Spleen (tissue), 11 donors: ENCODE measurements at regions not wholly inside any gene's neighbourhood (a gene's known extent, or its start where the extent isn't known, plus 50 kb on each side); places are given as distances from the start of the nearest gene placed in this dataset.

ENCODE experiments used
- DNase-seq: peaks from one replicate; pipeline ENCODE4 v3.0.0-alpha.2; 2020
- H3K27ac ChIP-seq, 8 donors: fragments of 200-600 bp; sonication (generic) in 7 of 8; 1 replicate in 4 of 8; 2 replicates in 4 of 8; pipeline versions ENCODE4 v1.5.0 to v1.8.0; 2016 to 2021; ENCODE audit warnings: inconsistent platforms in 4 of 8, mild to moderate bottlenecking in 4 of 8, moderate library complexity in 1 of 8
- H3K27me3 ChIP-seq, 7 donors: fragments of 200-600 bp; sonication (generic) in 6 of 7; replicated peaks in 1 of 7; 1 replicate in 4 of 7; 2 replicates in 3 of 7; pipeline versions ENCODE4 v1.5.0 to v1.8.0; 2016 to 2021; ENCODE audit warnings: inconsistent platforms in 3 of 7, mild to moderate bottlenecking in 1 of 7
- H3K36me3 ChIP-seq, 6 donors: fragments of 200-600 bp; sonication (generic) in 5 of 6; 1 replicate in 4 of 6; 2 replicates in 2 of 6; pipeline versions ENCODE4 v1.5.0 to v1.8.0; 2016 to 2021; ENCODE audit warnings: inconsistent platforms in 2 of 6
- H3K4me1 ChIP-seq, 6 donors: fragments of 200-600 bp; sonication (generic) in 5 of 6; 1 replicate in 3 of 6; 2 replicates in 3 of 6; pipeline versions ENCODE4 v1.5.0 to v1.8.0; 2016 to 2021; ENCODE audit warnings: inconsistent platforms in 3 of 6
- H3K4me3 ChIP-seq, 8 donors: fragments of 200-600 bp; sonication (generic) in 7 of 8; 1 replicate in 4 of 8; 2 replicates in 4 of 8; pipeline versions ENCODE4 v1.5.0 to v1.8.0; 2016 to 2021; ENCODE audit warnings: inconsistent platforms in 4 of 8, mild to moderate bottlenecking in 4 of 8, moderate library complexity in 2 of 8
- H3K9me3 ChIP-seq, 8 donors: fragments of 200-600 bp; sonication (generic) in 7 of 8; 1 replicate in 4 of 8; 2 replicates in 4 of 8; pipeline versions ENCODE4 v1.5.0 to v1.8.0; 2016 to 2021; ENCODE audit warnings: inconsistent platforms in 4 of 8
- POLR2A ChIP-seq, 3 donors: fragments of 450-650 bp; IDR thresholded peaks; one replicate each; pipeline ENCODE4 v1.5.1; 2017; ENCODE audit warnings: antibody characterized with exemption in 3 of 3, mild to moderate bottlenecking in 1 of 3
- POLR2AphosphoS5 ChIP-seq, 3 donors: sonication (generic); formaldehyde crosslinking; IDR thresholded peaks; one replicate each; pipeline ENCODE4 v1.5.1; 2017; ENCODE audit warnings: antibody characterized with exemption in 3 of 3
- WGBS, 5 donors: extraction: QIAGEN DNeasy Blood & Tissue Kit in 3 of 5; methylation state at CpG; one replicate each; pipeline versions ENCODE4 v1.1.5 to v1.1.7; 2013 to 2018; 5-methylcytosine and 5-hydroxymethylcytosine counted together
- intact Hi-C: fragments of 100-400 bp; cut with DNase I; formaldehyde crosslinking; loops from one replicate; pipeline ENCODE4 v1.15.0; 2023; ENCODE audit warnings: low total_unique reads
- TF ChIP-seq, protein P1 (sequence below), 11 experiments: fragments of 200-600 bp in 7 of 11; fragments of 450-650 bp in 4 of 11; sonication (generic) in 4 of 11; IDR thresholded peaks in 8 of 11; conservative IDR thresholded peaks in 3 of 11; 1 replicate in 7 of 11; 2 replicates in 4 of 11; pipeline versions ENCODE4 v1.4.0 to v1.8.0; 2016 to 2021; ENCODE audit warnings: antibody characterized with exemption in 11 of 11, inconsistent platforms in 4 of 11, mild to moderate bottlenecking in 1 of 11
- donor health status: healthy with polysubstance abuse.
- donor health status: DM: no; HTN: no; CAD: no; lungs with moderate emphysema.
- donor health status: DM: no; HTN: no; CAD: no.
- donor health status: Bipolar disorder and iron deficiency.
- donor health status: healthy.
- donor health status: DM: no; HTN: no; CAD: no.
- donor health status: DM: yes; HTN: yes; CAD: no.

DNA sequence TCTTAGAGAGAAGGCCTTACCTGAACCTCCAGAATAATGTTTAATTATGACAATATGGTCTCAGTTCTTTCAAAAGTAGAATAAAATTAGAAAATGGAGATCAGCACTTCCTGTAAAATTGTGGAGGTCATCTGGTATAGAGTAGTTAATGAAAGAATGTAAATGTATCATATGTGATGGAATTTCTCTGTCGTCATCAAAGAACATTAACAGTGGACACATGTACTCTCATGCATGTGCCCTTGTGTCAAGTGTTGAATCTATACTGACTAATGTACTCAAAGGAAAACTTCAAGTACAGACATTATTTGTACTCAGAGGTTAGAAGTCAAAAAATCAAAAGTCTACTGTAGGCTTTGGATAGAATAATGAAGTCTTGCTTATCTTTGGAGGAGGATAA is 129.2 kb upstream of the MYOCD start:
- Histone ChIP-seq H3K9me3 (no peaks in the 10 kb centered on the region), H3K4me1 (no peaks in the 10 kb centered on the region), H3K4me3 (no peak overlapping the region), H3K27me3 (no peaks in the 10 kb centered on the region), H3K36me3 (no peaks in the 10 kb centered on the region), H3K27ac (no peak overlapping the region)
- WGBS, 5 donors, result 41 to 97% (median 94%) methylated on average over 1 of the region's 1 CpG
- no peak for DNase-seq
- intact Hi-C loops, result loop anchor here (10.0 kb wide), 1 partner anchor 78 kb away; no protein-coding TSS in a partner anchor
- TF ChIP-seq POLR2A (IDR thresholded peaks at IDR 0.05) (no peak), POLR2AphosphoS5 (IDR thresholded peaks at IDR 0.05) (no peak)
- TF ChIP-seq, protein P1, sequence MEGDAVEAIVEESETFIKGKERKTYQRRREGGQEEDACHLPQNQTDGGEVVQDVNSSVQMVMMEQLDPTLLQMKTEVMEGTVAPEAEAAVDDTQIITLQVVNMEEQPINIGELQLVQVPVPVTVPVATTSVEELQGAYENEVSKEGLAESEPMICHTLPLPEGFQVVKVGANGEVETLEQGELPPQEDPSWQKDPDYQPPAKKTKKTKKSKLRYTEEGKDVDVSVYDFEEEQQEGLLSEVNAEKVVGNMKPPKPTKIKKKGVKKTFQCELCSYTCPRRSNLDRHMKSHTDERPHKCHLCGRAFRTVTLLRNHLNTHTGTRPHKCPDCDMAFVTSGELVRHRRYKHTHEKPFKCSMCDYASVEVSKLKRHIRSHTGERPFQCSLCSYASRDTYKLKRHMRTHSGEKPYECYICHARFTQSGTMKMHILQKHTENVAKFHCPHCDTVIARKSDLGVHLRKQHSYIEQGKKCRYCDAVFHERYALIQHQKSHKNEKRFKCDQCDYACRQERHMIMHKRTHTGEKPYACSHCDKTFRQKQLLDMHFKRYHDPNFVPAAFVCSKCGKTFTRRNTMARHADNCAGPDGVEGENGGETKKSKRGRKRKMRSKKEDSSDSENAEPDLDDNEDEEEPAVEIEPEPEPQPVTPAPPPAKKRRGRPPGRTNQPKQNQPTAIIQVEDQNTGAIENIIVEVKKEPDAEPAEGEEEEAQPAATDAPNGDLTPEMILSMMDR (IDR thresholded peaks at IDR 0.05 in 8 of 11, conservative IDR thresholded peaks at IDR 0.05 in 3 of 11), result no peak

DNA sequence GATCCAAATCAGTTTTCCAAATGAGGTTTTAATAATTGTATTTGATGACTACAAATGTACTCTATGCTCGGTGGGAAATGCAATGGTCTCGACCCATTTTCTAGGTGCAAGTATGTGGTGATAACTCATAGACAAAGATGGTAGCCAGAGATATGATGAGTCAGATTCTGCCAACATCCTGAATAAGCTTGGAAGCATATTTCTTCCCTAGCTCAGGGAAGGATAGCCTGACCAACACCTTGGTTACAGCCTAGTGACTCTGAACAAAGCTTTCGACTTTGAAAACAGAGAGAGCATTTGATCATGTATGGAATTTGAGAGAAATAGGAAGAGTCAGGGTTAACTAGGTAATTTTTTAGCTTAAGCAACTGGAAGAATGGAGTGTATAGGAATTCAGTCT is 128.3 kb upstream of the MYOCD start:
- TF ChIP-seq POLR2A (IDR thresholded peaks at IDR 0.05) (no peak), POLR2AphosphoS5 (IDR thresholded peaks at IDR 0.05) (no peak)
- TF ChIP-seq, protein P1 (IDR thresholded peaks at IDR 0.05 in 8 of 11, conservative IDR thresholded peaks at IDR 0.05 in 3 of 11), result no peak
- H3K27ac ChIP-seq, result no peak overlapping the region
- no peak for DNase-seq
- no peaks in the 10 kb centered on the region for H3K36me3 ChIP-seq
- no peaks in the 10 kb centered on the region for H3K27me3 ChIP-seq
- intact Hi-C loops, result loop anchor here (10.0 kb wide), 1 partner anchor 77 kb away; no protein-coding TSS in a partner anchor
- no peaks in the 10 kb centered on the region for H3K9me3 ChIP-seq
- no peaks in the 10 kb centered on the region for H3K4me1 ChIP-seq
- 85 to 94% (median 90%) methylated on average over 3 of the region's 3 CpGs for WGBS, 5 donors
- H3K4me3 ChIP-seq, result no peak overlapping the region

DNA sequence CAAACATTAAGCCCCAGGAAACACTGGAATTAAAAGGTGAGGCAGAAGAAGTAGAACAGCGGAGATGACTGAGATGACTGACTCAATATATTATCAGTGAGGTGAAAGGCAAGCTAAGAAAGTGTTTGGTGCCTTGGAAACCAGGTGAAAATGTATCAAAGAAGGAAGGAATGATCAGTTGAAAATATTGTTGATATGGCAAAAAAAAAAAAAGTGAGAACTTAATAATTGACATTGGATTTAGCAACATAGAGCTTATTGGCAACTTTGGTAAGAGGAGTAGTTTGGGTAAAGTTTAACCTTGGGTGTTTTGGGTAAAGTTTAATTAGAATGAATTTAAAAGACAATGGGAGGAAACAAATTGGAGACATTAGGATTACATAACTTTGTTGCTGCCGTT is 127.7 kb upstream of the MYOCD start:
- Histone ChIP-seq H3K9me3 (no peaks in the 10 kb centered on the region), H3K4me1 (no peaks in the 10 kb centered on the region), H3K36me3 (no peaks in the 10 kb centered on the region), H3K4me3 (no peak overlapping the region), H3K27me3 (no peaks in the 10 kb centered on the region), H3K27ac (no peak overlapping the region)
- 66 to 80% (median 74%) methylated on average over 2 of the region's 2 CpGs for WGBS, 5 donors
- no peak for TF ChIP-seq POLR2AphosphoS5 (IDR thresholded peaks at IDR 0.05)
- DNase-seq, result no peak
- intact Hi-C loops, result loop anchor here (10.0 kb wide), 1 partner anchor 77 kb away; no protein-coding TSS in a partner anchor

DNA sequence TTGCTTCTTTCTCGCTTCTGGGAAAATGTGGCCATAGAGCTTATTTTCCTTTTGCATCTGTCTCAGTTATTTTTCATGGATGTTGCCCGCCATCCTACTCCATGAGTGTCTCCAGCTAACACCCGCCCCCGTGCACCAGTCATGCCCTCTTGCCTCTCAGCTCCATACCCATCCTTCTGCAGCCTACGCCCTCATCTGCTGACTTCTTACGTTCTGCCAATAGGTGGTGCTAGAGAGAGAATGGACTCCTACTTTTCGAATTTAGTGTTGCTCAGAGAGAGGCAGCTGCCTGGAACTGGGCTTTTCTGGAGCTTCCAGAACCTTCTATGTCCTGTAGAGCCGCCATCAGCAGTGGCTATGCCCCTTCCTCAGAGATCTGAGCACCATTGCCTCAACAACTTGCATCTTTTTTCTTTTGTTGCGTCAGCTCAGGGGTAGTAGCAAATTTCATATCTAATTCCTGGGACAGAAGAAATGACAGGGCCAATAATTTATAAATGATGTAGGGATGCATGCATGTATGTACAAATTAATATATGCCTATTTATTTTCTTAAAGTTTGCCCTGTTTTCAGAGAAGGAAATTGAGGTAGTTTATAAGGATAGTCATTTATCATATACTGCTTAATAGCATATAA is 119.7 kb upstream of the MYOCD start:
- no peaks in the 10 kb centered on the region for H3K4me1 ChIP-seq
- H3K36me3 ChIP-seq, result no peaks in the 10 kb centered on the region
- H3K9me3 ChIP-seq, result no peaks in the 10 kb centered on the region
- H3K27ac ChIP-seq, result no peak overlapping the region
- no peak for DNase-seq
- no peak overlapping the region for H3K4me3 ChIP-seq
- intact Hi-C loops, result loop anchor here (10.0 kb wide), 1 partner anchor 459 kb away; no protein-coding TSS in a partner anchor
- TF ChIP-seq, protein P1 (IDR thresholded peaks at IDR 0.05 in 8 of 11, conservative IDR thresholded peaks at IDR 0.05 in 3 of 11), result peak in 10 of 11 experiments; percentile 17 to 72 (median 52)
- no peak for TF ChIP-seq POLR2A (IDR thresholded peaks at IDR 0.05)
- no peaks in the 10 kb centered on the region for H3K27me3 ChIP-seq
- WGBS, 5 donors, result 28 to 34% (median 34%) methylated on average over 9 of the region's 9 CpGs
